ENCODE measurements at regions not wholly inside any gene's neighbourhood (a gene's known extent, or its start where the extent isn't known, plus 50 kb on each side); places are given as distances from the start of the nearest gene placed in this dataset.
"Not testable (repeated sequence)": the region's sequence is repeated elsewhere in the genome, so short reads cannot be mapped to it uniquely, and the experiment has no call there.

GRCh38 chr10:4294996-4295792 is 510.2 kb upstream of the KLF6 start:
- DNase-seq (ENCODE audit: low spot score), result no peak

- no peak for DNase-seq (ENCODE audit: low spot score)
Observed at GRCh38 chr10:4294271-4294670, 509.3 kb upstream of the KLF6 start.

GRCh38 chr10:4291990-4292389 is 507.0 kb upstream of the KLF6 start:
- DNase-seq (ENCODE audit: low spot score), result no peak

GRCh38 chr10:4285121-4285520 is 500.1 kb upstream of the KLF6 start:
- no peak for DNase-seq (ENCODE audit: low spot score)

- DNase-seq (ENCODE audit: low spot score), result no peak
Observed at GRCh38 chr10:4283846-4284610, 499.0 kb upstream of the KLF6 start.

GRCh38 chr10:4282496-4282895 is 497.5 kb upstream of the KLF6 start:
- DNase-seq (ENCODE audit: low spot score), result no peak

- DNase-seq (ENCODE audit: low spot score), result no peak
Observed at GRCh38 chr10:4281190-4281825, 496.3 kb upstream of the KLF6 start.

- DNase-seq (ENCODE audit: low spot score), result no peak
Observed at GRCh38 chr10:4280461-4281189, 495.6 kb upstream of the KLF6 start.

GRCh38 chr10:4279655-4280054 is 494.6 kb upstream of the KLF6 start:
- DNase-seq (ENCODE audit: low spot score), result no peak

- DNase-seq (ENCODE audit: low spot score), result no peak
Observed at GRCh38 chr10:4278186-4278585, 493.2 kb upstream of the KLF6 start.

- no peak for DNase-seq (ENCODE audit: low spot score)
Observed at GRCh38 chr10:4276151-4276550, 491.1 kb upstream of the KLF6 start.

GRCh38 chr10:4274671-4275070 is 489.7 kb upstream of the KLF6 start:
- DNase-seq (ENCODE audit: low spot score), result not testable (repeated sequence)

- no peak for DNase-seq (ENCODE audit: low spot score)
Observed at GRCh38 chr10:4271193-4271592, 486.2 kb upstream of the KLF6 start.

GRCh38 chr10:4270116-4270515 is 485.1 kb upstream of the KLF6 start:
- no peak for DNase-seq (ENCODE audit: low spot score)

- DNase-seq (ENCODE audit: low spot score), result not testable (repeated sequence)
Observed at GRCh38 chr10:4268490-4268889, 483.5 kb upstream of the KLF6 start.

- DNase-seq (ENCODE audit: low spot score), result no peak
Observed at GRCh38 chr10:4267086-4267773, 482.2 kb upstream of the KLF6 start.

- DNase-seq (ENCODE audit: low spot score), result no peak
Observed at GRCh38 chr10:4266416-4267085, 481.5 kb upstream of the KLF6 start.

- DNase-seq (ENCODE audit: low spot score), result no peak
Observed at GRCh38 chr10:4265964-4266363, 481.0 kb upstream of the KLF6 start.

GRCh38 chr10:4264209-4264865 is 479.3 kb upstream of the KLF6 start:
- DNase-seq (ENCODE audit: low spot score), result no peak

- no peak for DNase-seq (ENCODE audit: low spot score)
Observed at GRCh38 chr10:4263601-4263921, 478.6 kb upstream of the KLF6 start.
